Astrocyte of the cerebellum (primary cell): ENCODE measurements at regions not wholly inside any gene's neighbourhood (a gene's known extent, or its start where the extent isn't known, plus 50 kb on each side); places are given as distances from the start of the nearest gene placed in this dataset.

Experiments
- DNase-seq: peaks from one replicate; pipeline ENCODE4 v3.0.0-alpha.2; 2011; ENCODE audit warnings: low read depth
- H3K4me3 ChIP-seq: 2 replicates; pipeline ENCODE4 v1.5.1; 2011; ENCODE audit warnings: mild to moderate bottlenecking, low read depth, low read length, moderate library complexity
- CTCF ChIP-seq: IDR thresholded peaks from 2 replicates; pipeline ENCODE4 v1.5.1; 2012; ENCODE audit warnings: low read length, low read depth, moderate library complexity, mild to moderate bottlenecking; ENCODE audit errors: missing control alignments
- in situ Hi-C: cut with HindIII; loops from 2 replicates; pipeline ENCODE4 v1.10.0; 2017; ENCODE audit warnings: low sequenced_read_pairs

- no peak for DNase-seq
- no peak for TF ChIP-seq CTCF
- in situ Hi-C loops: no loop called here
These were observed 930.5 kb upstream of the SLITRK1 start for GRCh38 chr13:84812789-84813188.

GRCh38 chr13:84812078-84812477 lies 929.8 kb upstream of the SLITRK1 start:
- no peak overlapping the region for H3K4me3 ChIP-seq
- no peak for DNase-seq
- TF ChIP-seq CTCF: no peak
- in situ Hi-C loops: no loop called here

More at GRCh38 chr13:84812789-84813188, 930.5 kb upstream of the SLITRK1 start:
- no peak overlapping the region for H3K4me3 ChIP-seq

- no peak overlapping the region for H3K4me3 ChIP-seq
- no peak for TF ChIP-seq CTCF
- no peak for DNase-seq
- in situ Hi-C loops: no loop called here
These were observed 928.5 kb upstream of the SLITRK1 start for GRCh38 chr13:84810781-84811180.

GRCh38 chr13:84802073-84802472 lies 919.8 kb upstream of the SLITRK1 start:
- H3K4me3 ChIP-seq: no peak overlapping the region
- in situ Hi-C loops: no loop called here
- no peak for TF ChIP-seq CTCF
- DNase-seq: no peak

- no peak for DNase-seq
- no peak overlapping the region for H3K4me3 ChIP-seq
- in situ Hi-C loops: loop anchor here (5.0 kb wide), 1 partner anchor 48 kb away; no protein-coding TSS in a partner anchor
- TF ChIP-seq CTCF: no peak
These were observed 902.3 kb upstream of the SLITRK1 start for GRCh38 chr13:84784443-84785153.

GRCh38 chr13:84777316-84777715 lies 895.0 kb upstream of the SLITRK1 start:
- TF ChIP-seq CTCF: no peak

More at GRCh38 chr13:84777316-84777715, 895.0 kb upstream of the SLITRK1 start:
- DNase-seq: no peak
- H3K4me3 ChIP-seq: no peak overlapping the region
- in situ Hi-C loops: no loop called here
